PC-9 (cell line): ENCODE measurements at regions not wholly inside any gene's neighbourhood (a gene's known extent, or its start where the extent isn't known, plus 50 kb on each side); places are given as distances from the start of the nearest gene placed in this dataset.

ENCODE experiments used
- CTCF ChIP-seq: fragments of 200-600 bp; sonication (generic); conservative IDR thresholded peaks from 2 replicates; pipeline ENCODE4 v1.6.1; 2017; ENCODE audit warnings: mixed run types, antibody characterized with exemption, mild to moderate bottlenecking, moderate library complexity
- EZH2 ChIP-seq: fragments of 200-600 bp; sonication (generic); IDR thresholded peaks from 2 replicates; pipeline ENCODE4 v1.8.0; 2017; ENCODE audit warnings: antibody characterized with exemption, low read depth

DNA sequence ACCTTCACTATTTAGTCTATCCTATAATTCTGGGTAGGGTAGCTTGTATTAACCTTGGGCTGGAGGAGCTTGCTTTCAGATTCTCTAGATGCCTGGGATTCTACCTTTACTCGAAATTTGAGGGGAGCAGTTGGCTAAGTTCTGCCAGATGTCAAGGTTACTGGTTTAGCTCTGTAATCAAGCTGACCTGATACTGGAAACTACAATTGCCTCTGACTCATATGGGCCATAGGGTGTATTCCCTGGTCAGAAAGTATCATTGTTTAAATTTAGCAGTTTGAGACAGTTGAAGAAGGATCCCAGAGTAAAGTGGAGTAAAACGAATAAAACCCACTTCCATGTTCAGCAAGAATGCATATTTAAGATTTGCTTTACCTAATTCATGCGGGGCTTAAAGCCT lies 337.6 kb downstream of the SPIN4 start:
- no peak for TF ChIP-seq EZH2
- no peak for TF ChIP-seq CTCF
